Nephron progenitor cell (in vitro differentiated cells): ENCODE measurements at regions not wholly inside any gene's neighbourhood (a gene's known extent, or its start where the extent isn't known, plus 50 kb on each side); places are given as distances from the start of the nearest gene placed in this dataset.

Experiments used
- DNase-seq: peaks from one replicate; pipeline ENCODE4 v3.0.0; 2021
- H3K27ac Mint-ChIP-seq: 2 replicates; pipeline ENCODE4 v1.8.0; 2021; ENCODE audit warnings: mild to moderate bottlenecking, moderate library complexity, mixed read lengths
- H3K27me3 Mint-ChIP-seq: 2 replicates; pipeline ENCODE4 v1.8.0; 2021; ENCODE audit warnings: mild to moderate bottlenecking, low read depth, mixed read lengths; ENCODE audit not compliant: poor library complexity
- H3K36me3 Mint-ChIP-seq: 2 replicates; pipeline ENCODE4 v1.8.0; 2021; ENCODE audit warnings: low read depth, mixed read lengths
- H3K4me1 Mint-ChIP-seq: 2 replicates; pipeline ENCODE4 v1.8.0; 2021; ENCODE audit warnings: mixed read lengths
- H3K4me3 Mint-ChIP-seq: 2 replicates; pipeline ENCODE4 v1.8.0; 2021; ENCODE audit warnings: mild to moderate bottlenecking, moderate library complexity, mixed read lengths
- H3K9me3 Mint-ChIP-seq: 2 replicates; pipeline ENCODE4 v1.8.0; 2021; ENCODE audit warnings: mild to moderate bottlenecking, moderate library complexity, mixed read lengths
- CTCF ChIP-seq: fragments of 200-600 bp; sonication (generic); IDR thresholded peaks from 2 replicates; pipeline ENCODE4 v1.5.0; 2021; ENCODE audit warnings: antibody characterized with exemption

- no peak overlapping the region for H3K4me3 Mint-ChIP-seq
- H3K27ac Mint-ChIP-seq, result no peak overlapping the region
Observed at GRCh38 chr3:69493157-69493556, 107.3 kb upstream of the FRMD4B start.

GRCh38 chr3:69491975-69492374 is 106.1 kb upstream of the FRMD4B start:
- H3K36me3 Mint-ChIP-seq, result no peaks in the 10 kb centered on the region
- peaks cover 6% of the 10 kb centered on the region for H3K4me1 Mint-ChIP-seq
- no peak for TF ChIP-seq CTCF
- no peak overlapping the region for H3K4me3 Mint-ChIP-seq
- H3K27me3 Mint-ChIP-seq, result peaks cover 13% of the 10 kb centered on the region
- H3K27ac Mint-ChIP-seq, result no peak overlapping the region
- no peak for DNase-seq
- H3K9me3 Mint-ChIP-seq, result no peaks in the 10 kb centered on the region

More at GRCh38 chr3:69493157-69493556, 107.3 kb upstream of the FRMD4B start:
- Mint-ChIP-seq H3K9me3 (no peaks in the 10 kb centered on the region), H3K4me1 (peaks cover 6% of the 10 kb centered on the region), H3K36me3 (no peaks in the 10 kb centered on the region), H3K27me3 (peaks cover 10% of the 10 kb centered on the region)
- TF ChIP-seq CTCF, result no peak
- DNase-seq, result no peak

GRCh38 chr3:69490971-69491370 is 105.1 kb upstream of the FRMD4B start:
- no peak overlapping the region for H3K27ac Mint-ChIP-seq
- peaks cover 13% of the 10 kb centered on the region for H3K27me3 Mint-ChIP-seq

GRCh38 chr3:69490235-69490634 is 104.3 kb upstream of the FRMD4B start:
- no peak overlapping the region for H3K27ac Mint-ChIP-seq
- peaks cover 11% of the 10 kb centered on the region for H3K4me1 Mint-ChIP-seq
- H3K36me3 Mint-ChIP-seq, result no peaks in the 10 kb centered on the region
- peaks cover 13% of the 10 kb centered on the region for H3K27me3 Mint-ChIP-seq
- DNase-seq, result no peak
- no peak for TF ChIP-seq CTCF
- no peak overlapping the region for H3K4me3 Mint-ChIP-seq
- no peaks in the 10 kb centered on the region for H3K9me3 Mint-ChIP-seq

More at GRCh38 chr3:69490971-69491370, 105.1 kb upstream of the FRMD4B start:
- no peak for TF ChIP-seq CTCF
- Mint-ChIP-seq H3K4me1 (peaks cover 11% of the 10 kb centered on the region), H3K4me3 (no peak overlapping the region), H3K36me3 (no peaks in the 10 kb centered on the region), H3K9me3 (no peaks in the 10 kb centered on the region)
- no peak for DNase-seq

- Mint-ChIP-seq H3K27me3 (peaks cover 13% of the 10 kb centered on the region), H3K9me3 (peaks cover 6% of the 10 kb centered on the region), H3K36me3 (no peaks in the 10 kb centered on the region), H3K27ac (no peak overlapping the region), H3K4me3 (no peak overlapping the region), H3K4me1 (peaks cover 31% of the 10 kb centered on the region)
- DNase-seq, result no peak
- TF ChIP-seq CTCF, result no peak
Observed at GRCh38 chr3:69488026-69488425, 102.1 kb upstream of the FRMD4B start.

- H3K4me3 Mint-ChIP-seq, result no peak overlapping the region
- TF ChIP-seq CTCF, result no peak
- H3K27ac Mint-ChIP-seq, result no peak overlapping the region
- peaks cover 23% of the 10 kb centered on the region for H3K9me3 Mint-ChIP-seq
- DNase-seq, result no peak
- H3K36me3 Mint-ChIP-seq, result peaks cover 9% of the 10 kb centered on the region
- peaks cover 39% of the 10 kb centered on the region for H3K4me1 Mint-ChIP-seq
- peaks cover 9% of the 10 kb centered on the region for H3K27me3 Mint-ChIP-seq
Observed at GRCh38 chr3:69485489-69485888, 99.6 kb upstream of the FRMD4B start.
